ENCODE measurements at regions not wholly inside any gene's neighbourhood (a gene's known extent, or its start where the extent isn't known, plus 50 kb on each side); places are given as distances from the start of the nearest gene placed in this dataset.

GRCh38 chr3:63015614-63016309, 140.5 kb upstream of the CADPS start:
- H3K4me1 ChIP-seq (ENCODE audit: control insufficient read depth in 4 of 4, insufficient read depth in 4 of 4, low read length in 3 of 4): no peaks in the 10 kb centered on the region
- WGBS: 81% methylated on average over 11 of the region's 11 CpGs
- no peak for DNase-seq (ENCODE audit: low spot score)
- H3K27ac ChIP-seq (ENCODE audit: low read depth in 1 of 2, low read length in 2 of 2): no peak overlapping the region
- no peak for TF ChIP-seq HNF4G (IDR thresholded peaks at IDR 0.05)
- TF ChIP-seq HNF4A (conservative IDR thresholded peaks at IDR 0.05): no peak
- no peak for TF ChIP-seq MAX (IDR thresholded peaks at IDR 0.05)
- no peak for TF ChIP-seq SP1 (IDR thresholded peaks at IDR 0.05)
- TF ChIP-seq FOXA2 (IDR thresholded peaks at IDR 0.05): no peak
- no peak for TF ChIP-seq YY1 (IDR thresholded peaks at IDR 0.05)
- no peak for TF ChIP-seq EGR1 (IDR thresholded peaks at IDR 0.05; ENCODE audit: low read depth in 2 of 2)
- no peak for TF ChIP-seq RAD21 (IDR thresholded peaks at IDR 0.05)
- no peak for TF ChIP-seq TAF1 (conservative IDR thresholded peaks at IDR 0.05)
- TF ChIP-seq GABPA (IDR thresholded peaks at IDR 0.05 in 1 of 2, conservative IDR thresholded peaks at IDR 0.05 in 1 of 2): no peak
- H3K27me3 ChIP-seq (ENCODE audit: control insufficient read depth in 4 of 4, insufficient read depth in 4 of 4, low read length in 3 of 4): no peaks in the 10 kb centered on the region
- H3K36me3 ChIP-seq (ENCODE audit: control insufficient read depth in 4 of 4, insufficient read depth in 3 of 4, low read depth in 1 of 4, low read length in 3 of 4): no peaks in the 10 kb centered on the region
- H3K9ac ChIP-seq (ENCODE audit: low read depth in 1 of 2, low read length in 2 of 2): no peak overlapping the region
- H3K4me3 ChIP-seq (ENCODE audit: low read depth in 1 of 3, low read length in 3 of 3): no peak overlapping the region
- no peaks in the 10 kb centered on the region for H3K9me3 ChIP-seq (ENCODE audit: control insufficient read depth in 4 of 4, low read length in 3 of 4)

GRCh38 chr3:63022114-63022513, 146.9 kb upstream of the CADPS start:
- no peak overlapping the region for H3K9ac ChIP-seq (ENCODE audit: low read depth in 1 of 2, low read length in 2 of 2)
- no peak for TF ChIP-seq SP1 (IDR thresholded peaks at IDR 0.05)
- TF ChIP-seq GABPA (IDR thresholded peaks at IDR 0.05 in 1 of 2, conservative IDR thresholded peaks at IDR 0.05 in 1 of 2): no peak
- no peak for TF ChIP-seq REST (IDR thresholded peaks at IDR 0.05)
- no peak for TF ChIP-seq ZBTB33 (IDR thresholded peaks at IDR 0.05)
- no peak for TF ChIP-seq HNF4A (conservative IDR thresholded peaks at IDR 0.05)
- H3K9me3 ChIP-seq (ENCODE audit: control insufficient read depth in 4 of 4, low read length in 3 of 4): no peaks in the 10 kb centered on the region
- 61% methylated on average over 2 of the region's 2 CpGs for WGBS
- no peaks in the 10 kb centered on the region for H3K4me1 ChIP-seq (ENCODE audit: control insufficient read depth in 4 of 4, insufficient read depth in 4 of 4, low read length in 3 of 4)
- H3K27me3 ChIP-seq (ENCODE audit: control insufficient read depth in 4 of 4, insufficient read depth in 4 of 4, low read length in 3 of 4): no peaks in the 10 kb centered on the region
- H3K36me3 ChIP-seq (ENCODE audit: control insufficient read depth in 4 of 4, insufficient read depth in 3 of 4, low read depth in 1 of 4, low read length in 3 of 4): no peaks in the 10 kb centered on the region
- no peak overlapping the region for H3K27ac ChIP-seq (ENCODE audit: low read depth in 1 of 2, low read length in 2 of 2)
- no peak for DNase-seq (ENCODE audit: low spot score)
- H3K4me3 ChIP-seq (ENCODE audit: low read depth in 1 of 3, low read length in 3 of 3): no peak overlapping the region

GRCh38 chr3:63026722-63027121, 151.5 kb upstream of the CADPS start:
- no peaks in the 10 kb centered on the region for H3K36me3 ChIP-seq (ENCODE audit: control insufficient read depth in 4 of 4, insufficient read depth in 3 of 4, low read depth in 1 of 4, low read length in 3 of 4)
- H3K27ac ChIP-seq (ENCODE audit: low read depth in 1 of 2, low read length in 2 of 2): no peak overlapping the region
- no peaks in the 10 kb centered on the region for H3K9me3 ChIP-seq (ENCODE audit: control insufficient read depth in 4 of 4, low read length in 3 of 4)
- H3K4me3 ChIP-seq (ENCODE audit: low read depth in 1 of 3, low read length in 3 of 3): no peak overlapping the region
- TF ChIP-seq FOXA2 (IDR thresholded peaks at IDR 0.05) (no peak), ATF3 (IDR thresholded peaks at IDR 0.05) (no peak), HNF4A (conservative IDR thresholded peaks at IDR 0.05) (no peak), YY1 (IDR thresholded peaks at IDR 0.05) (no peak), HNF4G (IDR thresholded peaks at IDR 0.05) (no peak), ZBTB33 (IDR thresholded peaks at IDR 0.05) (no peak), TAF1 (conservative IDR thresholded peaks at IDR 0.05) (no peak), GABPA (IDR thresholded peaks at IDR 0.05 in 1 of 2, conservative IDR thresholded peaks at IDR 0.05 in 1 of 2) (no peak), REST (IDR thresholded peaks at IDR 0.05) (no peak)
- no peaks in the 10 kb centered on the region for H3K27me3 ChIP-seq (ENCODE audit: control insufficient read depth in 4 of 4, insufficient read depth in 4 of 4, low read length in 3 of 4)
- WGBS: 83% methylated on average over 2 of the region's 2 CpGs
- H3K9ac ChIP-seq (ENCODE audit: low read depth in 1 of 2, low read length in 2 of 2): no peak overlapping the region
- no peaks in the 10 kb centered on the region for H3K4me1 ChIP-seq (ENCODE audit: control insufficient read depth in 4 of 4, insufficient read depth in 4 of 4, low read length in 3 of 4)
- no peak for DNase-seq (ENCODE audit: low spot score)

Measured in liver (tissue), 7 donors.